ENCODE measurements at regions not wholly inside any gene's neighbourhood (a gene's known extent, or its start where the extent isn't known, plus 50 kb on each side); places are given as distances from the start of the nearest gene placed in this dataset.

GRCh38 chr4:184962125-184962638 is 56.1 kb upstream of the HELT start:
- 86% methylated on average over 8 of the region's 11 CpGs; no CpG with 5 or more reads in 1 of the 2 experiments for WGBS, 2 experiments (ENCODE audit: extremely low coverage in 1 of 2, insufficient coverage in 1 of 2, insufficient read length in 1 of 2, insufficient replicate concordance in 2 of 2, low coverage in 1 of 2, low lambda C conversion rate in 2 of 2, missing lambda C conversion rate in 1 of 2)
- H3K4ac ChIP-seq (replicated peaks; ENCODE audit: insufficient read length, low read depth, low read length), result no peak overlapping the region
- no peak overlapping the region for H2BK15ac ChIP-seq (ENCODE audit: low read length)
- H3K36me3 ChIP-seq (ENCODE audit: control insufficient read depth in 2 of 4, insufficient read depth in 4 of 4, low read length in 3 of 4), result no peaks in the 10 kb centered on the region
- H2BK12ac ChIP-seq (ENCODE audit: low read depth, low read length), result no peak overlapping the region
- no peak overlapping the region for H3K23ac ChIP-seq (ENCODE audit: insufficient read length)
- H4K5ac ChIP-seq (ENCODE audit: insufficient read length, low read depth, low read length), result no peak overlapping the region
- no peak overlapping the region for H4K8ac ChIP-seq (ENCODE audit: extremely low read depth, insufficient read depth, low read length)
- peaks cover 0 to 9% of the 10 kb centered on the region in 2 experiments; a peak in 1 of 4 replicates for H3K9me3 ChIP-seq (ENCODE audit: insufficient read depth in 2 of 2, low read depth in 1 of 2, low read length in 1 of 2)
- no peak overlapping the region for H3K4me2 ChIP-seq (ENCODE audit: insufficient read depth in 1 of 2, low read depth in 2 of 2, low read length in 2 of 2)
- H2BK5ac ChIP-seq (ENCODE audit: low read depth, low read length), result no peak overlapping the region
- no peaks in the 10 kb centered on the region for H3K23me2 ChIP-seq (ENCODE audit: low read depth, low read length)
- no peak for DNase-seq (ENCODE audit: low read depth in 1 of 2, low spot score in 2 of 2)
- H4K20me1 ChIP-seq (replicated peaks in 1 of 2; ENCODE audit: control insufficient read depth in 1 of 2, insufficient read depth in 2 of 2, low read length in 2 of 2), result no peaks in the 10 kb centered on the region
- no peak overlapping the region for H2AFZ ChIP-seq (ENCODE audit: low read length)
- no peak overlapping the region for H3K4me3 ChIP-seq (ENCODE audit: extremely low read depth in 1 of 4, insufficient read depth in 2 of 4, low read depth in 3 of 4, low read length in 4 of 4)
- H3K56ac ChIP-seq (replicated peaks; ENCODE audit: insufficient read length, low read depth, low read length), result no peak overlapping the region
- no peak overlapping the region for H3K14ac ChIP-seq (ENCODE audit: insufficient read length)
- no peak overlapping the region for H2BK120ac ChIP-seq (replicated peaks; ENCODE audit: low read depth, low read length)
- H3K79me2 ChIP-seq (ENCODE audit: control insufficient read depth in 1 of 2, insufficient read depth in 2 of 2, low read length in 2 of 2), result no peaks in the 10 kb centered on the region
- H3K18ac ChIP-seq (ENCODE audit: extremely low read depth, low read length), result no peak overlapping the region
- no peak for TF ChIP-seq POLR2A (IDR thresholded peaks at IDR 0.05; ENCODE audit: control extremely low read depth in 1 of 2, low read depth in 2 of 2, low read length in 2 of 2)
- no peak for FAIRE-seq
- no peak overlapping the region for H4K91ac ChIP-seq (replicated peaks; ENCODE audit: insufficient read length, low read length)
- H3K27me3 ChIP-seq (replicated peaks in 1 of 4; ENCODE audit: control insufficient read depth in 3 of 4, extremely low read depth in 1 of 4, insufficient read depth in 3 of 4, low read length in 3 of 4), result no peaks in the 10 kb centered on the region
- no peaks in the 10 kb centered on the region for H3K79me1 ChIP-seq (ENCODE audit: low read depth, low read length)
- no peaks in the 10 kb centered on the region; a peak in 1 of 7 replicates for H3K4me1 ChIP-seq (replicated peaks in 1 of 4; ENCODE audit: control insufficient read depth in 3 of 4, insufficient read depth in 4 of 4, low read length in 3 of 4)
- no peak overlapping the region for H2AK5ac ChIP-seq (ENCODE audit: low read depth, low read length)
- ChIA-PET POLR2A (ENCODE audit: partially characterized antibody) (no interaction called here), CTCF (ENCODE audit: partially characterized antibody) (interaction anchor here (1.5 kb wide), 2 partner anchors 13 to 217 kb away, joined by 4 read pairs; no protein-coding TSS in a partner anchor)
- no peak overlapping the region for H3K27ac ChIP-seq (ENCODE audit: low read depth, low read length)
- H2BK20ac ChIP-seq (ENCODE audit: low read length), result no peak overlapping the region
- H3K9ac ChIP-seq (replicated peaks in 1 of 4; ENCODE audit: extremely low read depth in 1 of 4, low read depth in 3 of 4, low read length in 3 of 4), result no peak overlapping the region

Data from H1 (cell line).